DMS 273 (cell line): ENCODE measurements at regions not wholly inside any gene's neighbourhood (a gene's known extent, or its start where the extent isn't known, plus 50 kb on each side); places are given as distances from the start of the nearest gene placed in this dataset.
"Not testable (repeated sequence)": the region's sequence is repeated elsewhere in the genome, so short reads cannot be mapped to it uniquely, and the experiment has no call there.

Experiments used
- DNase-seq: peaks from one replicate; lab custom pipeline; 2025; ENCODE audit not compliant: unreplicated experiment; lab: John Stamatoyannopoulos, UW

GRCh38 chr18:30639361-30639760 is 403.2 kb downstream of the DSC3 start:
- DNase-seq, result no peak

- no peak for DNase-seq
Measured at GRCh38 chr18:30634249-30634648, 408.3 kb downstream of the DSC3 start.

- DNase-seq, result no peak
Measured at GRCh38 chr18:30632071-30632698, 410.4 kb downstream of the DSC3 start.

- DNase-seq, result no peak
Measured at GRCh38 chr18:30625961-30626360, 416.6 kb downstream of the DSC3 start.

GRCh38 chr18:30623401-30624065 is 419.0 kb downstream of the DSC3 start:
- DNase-seq, result no peak

- DNase-seq, result no peak
Measured at GRCh38 chr18:30622635-30623034, 419.9 kb downstream of the DSC3 start.

- no peak for DNase-seq
Measured at GRCh38 chr18:30622104-30622503, 420.4 kb downstream of the DSC3 start.

- no peak for DNase-seq
Measured at GRCh38 chr18:30618567-30618966, 424.0 kb downstream of the DSC3 start.

GRCh38 chr18:30616414-30616813 is 426.1 kb downstream of the DSC3 start:
- DNase-seq, result no peak

GRCh38 chr18:30613467-30613801 is 429.1 kb downstream of the DSC3 start:
- DNase-seq, result no peak

- no peak for DNase-seq
Measured at GRCh38 chr18:30601541-30601940, 441.0 kb downstream of the DSC3 start.

GRCh38 chr18:30597202-30597601 is 445.3 kb downstream of the DSC3 start:
- DNase-seq, result no peak

GRCh38 chr18:30596635-30597034 is 445.9 kb downstream of the DSC3 start:
- no peak for DNase-seq

GRCh38 chr18:30595942-30596341 is 446.6 kb downstream of the DSC3 start:
- no peak for DNase-seq

- not testable (repeated sequence) for DNase-seq
Measured at GRCh38 chr18:30594911-30595310, 447.6 kb downstream of the DSC3 start.

- DNase-seq, result no peak
Measured at GRCh38 chr18:30591462-30591861, 451.1 kb downstream of the DSC3 start.

- no peak for DNase-seq
Measured at GRCh38 chr18:30588673-30589164, 453.8 kb downstream of the DSC3 start.

- no peak for DNase-seq
Measured at GRCh38 chr18:30583768-30584167, 458.8 kb downstream of the DSC3 start.

- no peak for DNase-seq
Measured at GRCh38 chr18:30582078-30582477, 460.5 kb downstream of the DSC3 start.

- DNase-seq, result no peak
Measured at GRCh38 chr18:30578707-30579106, 463.8 kb downstream of the DSC3 start.

GRCh38 chr18:30572214-30572613 is 470.3 kb downstream of the DSC3 start:
- no peak for DNase-seq

- no peak for DNase-seq
Measured at GRCh38 chr18:30568333-30568732, 474.2 kb downstream of the DSC3 start.

GRCh38 chr18:30566877-30567276 is 475.7 kb downstream of the DSC3 start:
- DNase-seq, result no peak
